Naive thymus-derived CD8-positive, alpha-beta T cell (primary cell): ENCODE measurements at regions not wholly inside any gene's neighbourhood (a gene's known extent, or its start where the extent isn't known, plus 50 kb on each side); places are given as distances from the start of the nearest gene placed in this dataset.
"Not testable (repeated sequence)": the region's sequence is repeated elsewhere in the genome, so short reads cannot be mapped to it uniquely, and the experiment has no call there.

Source experiments
- ATAC-seq, 2 donors: fragments of 150-1000 bp; cut with Tn5 transposase in 1 of 2; sonication (Bioruptor Pico), chemical (Tn5 transposase) in 1 of 2; 1 replicate in 1 of 2; 2 replicates in 1 of 2; pipeline ENCODE4 v1.10.0; 2021; ENCODE audit warnings: mild to moderate bottlenecking in 2 of 2, moderate library complexity in 2 of 2
- POLR2A ChIA-PET: fragments of 350-600 bp; sonication (Branson Sonifier 250); formaldehyde crosslinking; loops from one replicate; lab custom pipeline; 2021; ENCODE audit warnings: antibody characterized with exemption; lab: Charles Lee
- DNase-seq, 10 donors: peaks; one replicate each; pipeline versions ENCODE4 v3.0.0 to v3.0.0-alpha.2; 2020 to 2022
- H3K27ac Mint-ChIP-seq, 10 donors: one replicate each; pipeline ENCODE4 v1.8.0; 2020 to 2022; ENCODE audit warnings: mild to moderate bottlenecking in 10 of 10, mixed read lengths in 10 of 10, moderate library complexity in 4 of 10, inconsistent platforms in 1 of 10
- H3K27me3 Mint-ChIP-seq, 5 donors: one replicate each; pipeline ENCODE4 v1.8.0; 2021 to 2022; ENCODE audit warnings: mixed read lengths in 5 of 5
- H3K36me3 Mint-ChIP-seq, 3 donors: one replicate each; pipeline ENCODE4 v1.8.0; 2020 to 2022; ENCODE audit warnings: mixed read lengths in 3 of 3, mild to moderate bottlenecking in 2 of 3, inconsistent platforms in 1 of 3
- H3K4me1 Mint-ChIP-seq, 4 donors: one replicate each; pipeline ENCODE4 v1.8.0; 2021 to 2022; ENCODE audit warnings: mixed read lengths in 4 of 4
- H3K4me3 Mint-ChIP-seq, 10 donors: one replicate each; pipeline ENCODE4 v1.8.0; 2020 to 2022; ENCODE audit warnings: mild to moderate bottlenecking in 10 of 10, mixed read lengths in 10 of 10, moderate library complexity in 6 of 10, inconsistent platforms in 1 of 10
- H3K9me3 Mint-ChIP-seq, 9 donors: one replicate each; pipeline ENCODE4 v1.8.0; 2020 to 2022; ENCODE audit warnings: mixed read lengths in 9 of 9, mild to moderate bottlenecking in 3 of 9, inconsistent platforms in 1 of 9, moderate library complexity in 1 of 9

- no peak for DNase-seq
- H3K27me3 Mint-ChIP-seq = peaks cover 2 to 51% (median 14%) of the 10 kb centered on the region in 5 donors
- H3K27ac Mint-ChIP-seq = no peak overlapping the region
- H3K4me1 Mint-ChIP-seq = no peaks in the 10 kb centered on the region
- no peaks in the 10 kb centered on the region for H3K36me3 Mint-ChIP-seq
- POLR2A ChIA-PET = no interaction called here
- no peak for ATAC-seq
- no peaks in the 10 kb centered on the region for H3K9me3 Mint-ChIP-seq
- no peak overlapping the region for H3K4me3 Mint-ChIP-seq
Observed at GRCh38 chr1:192453360-192453992, 122.1 kb upstream of the RGS1 start.

DNA sequence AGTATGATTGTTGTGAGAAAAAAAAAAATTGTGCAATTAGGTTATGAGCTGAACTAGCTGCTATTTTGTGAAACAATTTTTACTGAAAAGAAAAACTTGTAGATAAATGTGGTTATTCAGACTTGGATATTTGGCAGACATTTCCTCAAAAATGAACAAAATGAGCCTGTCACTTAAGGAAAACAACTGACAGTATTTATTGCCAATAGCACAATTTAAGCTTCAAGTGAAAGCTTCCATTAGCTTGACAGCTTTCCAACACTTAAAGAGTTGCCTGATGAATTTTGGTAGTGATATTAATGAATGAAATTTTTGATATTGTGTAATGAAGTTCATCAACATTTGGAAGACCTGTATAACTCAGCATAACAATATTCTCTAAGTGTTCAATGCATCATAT lies 116.1 kb upstream of the RGS1 start:
- Mint-ChIP-seq H3K4me1 (no peaks in the 10 kb centered on the region), H3K9me3 (no peaks in the 10 kb centered on the region), H3K36me3 (no peaks in the 10 kb centered on the region), H3K27me3 (peaks cover 8 to 51% (median 18%) of the 10 kb centered on the region in 5 donors), H3K4me3 (no peak overlapping the region), H3K27ac (no peak overlapping the region)
- POLR2A ChIA-PET = no interaction called here
- ATAC-seq (no peak), DNase-seq (no peak)

- ATAC-seq = no peak
- peaks cover 12 to 52% (median 16%) of the 10 kb centered on the region in 5 donors for H3K27me3 Mint-ChIP-seq
- no peaks in the 10 kb centered on the region for H3K36me3 Mint-ChIP-seq
- H3K27ac Mint-ChIP-seq = no peak overlapping the region
- no peaks in the 10 kb centered on the region for H3K4me1 Mint-ChIP-seq
- no peak for DNase-seq
- no peaks in the 10 kb centered on the region for H3K9me3 Mint-ChIP-seq
- no peak overlapping the region for H3K4me3 Mint-ChIP-seq
- POLR2A ChIA-PET = no interaction called here
Observed at GRCh38 chr1:192461684-192462083, 113.9 kb upstream of the RGS1 start.

DNA sequence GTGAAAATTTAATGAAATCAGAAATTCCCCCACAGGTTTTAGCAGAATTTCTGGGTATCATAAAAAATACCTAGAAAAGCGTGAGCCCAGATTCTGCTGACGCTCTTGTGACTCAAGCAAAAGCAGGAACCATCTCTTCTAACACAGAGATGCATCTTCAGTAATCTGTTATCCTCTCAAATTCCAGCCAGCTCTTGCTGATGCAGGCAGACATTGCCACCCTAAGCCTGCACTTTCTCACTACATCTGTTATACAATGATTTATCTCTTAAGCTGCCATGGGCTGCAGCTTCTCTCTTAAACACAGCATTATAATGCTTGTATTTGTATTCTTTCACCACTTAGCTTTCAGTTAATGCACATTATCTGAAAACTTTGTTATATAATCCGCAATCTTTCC lies 113.0 kb upstream of the RGS1 start:
- POLR2A ChIA-PET = no interaction called here
- no peak for ATAC-seq
- no peak overlapping the region for H3K27ac Mint-ChIP-seq
- DNase-seq = no peak
- peaks cover 13 to 43% (median 14%) of the 10 kb centered on the region in 5 donors for H3K27me3 Mint-ChIP-seq
- H3K9me3 Mint-ChIP-seq = no peaks in the 10 kb centered on the region
- H3K4me1 Mint-ChIP-seq = no peaks in the 10 kb centered on the region
- no peaks in the 10 kb centered on the region for H3K36me3 Mint-ChIP-seq
- H3K4me3 Mint-ChIP-seq = no peak overlapping the region

DNA sequence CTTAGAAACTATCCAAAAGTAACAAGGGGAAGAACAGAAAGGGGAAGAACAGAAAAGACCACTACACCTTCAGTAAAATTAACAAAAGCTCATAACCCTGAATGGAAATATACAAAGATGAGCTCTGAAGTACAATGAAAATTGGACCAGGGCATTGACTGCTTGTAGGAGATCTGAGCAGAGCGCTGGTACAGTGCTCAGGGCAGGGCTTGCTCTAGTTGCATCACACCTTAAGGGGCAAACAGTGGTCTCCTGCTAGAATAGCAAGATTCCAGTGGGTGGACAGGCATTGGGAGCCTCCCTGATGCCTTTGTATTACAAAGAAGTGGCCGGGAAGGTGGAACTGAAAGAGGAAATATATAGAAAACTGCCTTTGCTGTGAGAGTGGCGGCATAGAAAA lies 111.9 kb upstream of the RGS1 start:
- no peak for DNase-seq
- Mint-ChIP-seq H3K27ac (no peak overlapping the region), H3K27me3 (peaks cover 12 to 37% (median 17%) of the 10 kb centered on the region in 5 donors), H3K4me1 (no peaks in the 10 kb centered on the region), H3K9me3 (no peaks in the 10 kb centered on the region), H3K36me3 (no peaks in the 10 kb centered on the region), H3K4me3 (no peak overlapping the region)
- POLR2A ChIA-PET = no interaction called here
- no peak for ATAC-seq

- H3K4me1 Mint-ChIP-seq, H3K9me3 Mint-ChIP-seq, H3K4me3 Mint-ChIP-seq, ATAC-seq, POLR2A ChIA-PET, H3K36me3 Mint-ChIP-seq, DNase-seq, H3K27ac Mint-ChIP-seq: not testable (repeated sequence)
- peaks cover 12 to 52% (median 29%) of the 10 kb centered on the region in 5 donors for H3K27me3 Mint-ChIP-seq
Observed at GRCh38 chr1:192465221-192465620, 110.4 kb upstream of the RGS1 start.

DNA sequence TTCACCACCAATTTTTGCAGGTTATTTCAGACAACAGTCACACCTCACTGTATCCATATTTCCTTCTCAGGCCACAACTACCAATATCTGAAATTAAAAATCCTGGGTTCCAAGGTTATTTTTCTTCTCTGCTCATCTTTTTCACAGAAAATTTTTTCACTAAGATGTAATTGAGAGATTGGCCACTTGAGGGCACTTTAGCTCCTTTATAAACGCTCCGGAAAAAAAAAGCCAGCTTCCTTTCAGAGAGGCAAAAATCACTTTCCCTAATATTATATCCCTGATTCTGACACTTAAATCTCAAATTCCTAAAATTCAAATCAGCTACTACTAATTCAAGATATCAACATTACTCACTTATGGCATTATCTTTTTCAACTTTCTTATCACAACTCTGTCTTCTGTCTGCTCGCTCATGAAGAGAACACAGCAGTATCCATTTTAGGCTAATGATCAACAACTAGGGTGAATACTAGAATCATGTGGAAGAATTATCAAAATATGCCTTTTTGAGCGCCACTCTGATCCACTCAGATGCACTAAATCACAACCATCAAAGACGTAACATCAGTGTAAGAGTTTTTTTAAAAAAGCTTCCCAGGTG lies 101.4 kb upstream of the RGS1 start:
- H3K27me3 Mint-ChIP-seq = peaks cover 2 to 17% (median 14%) of the 10 kb centered on the region in 5 donors
- POLR2A ChIA-PET = no interaction called here
- no peak for ATAC-seq
- H3K36me3 Mint-ChIP-seq = no peaks in the 10 kb centered on the region
- no peaks in the 10 kb centered on the region for H3K4me1 Mint-ChIP-seq
- DNase-seq = peak in 3 of 10 donors; percentile 35 to 63 (median 46)
- no peaks in the 10 kb centered on the region for H3K9me3 Mint-ChIP-seq
- H3K4me3 Mint-ChIP-seq = no peak overlapping the region
- H3K27ac Mint-ChIP-seq = no peak overlapping the region

DNA sequence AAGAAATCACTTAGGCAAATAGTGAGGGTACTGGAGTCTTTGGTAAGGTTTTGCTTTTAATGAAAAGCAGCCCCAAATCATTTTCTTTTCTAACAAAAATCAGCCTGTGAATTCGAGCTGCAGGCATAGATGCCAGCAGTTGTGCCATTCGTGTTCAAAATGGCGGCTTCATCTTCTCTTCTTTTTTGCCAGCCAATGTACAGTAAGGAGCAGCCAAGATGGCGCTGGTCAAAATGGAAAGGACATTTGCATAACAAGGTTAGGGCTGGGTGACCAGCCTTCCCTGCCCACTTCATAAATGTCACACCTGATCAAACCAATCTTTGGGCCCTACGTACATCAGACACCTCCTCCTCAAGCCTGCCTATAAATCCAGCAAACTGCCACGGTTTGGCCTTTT lies 100.2 kb upstream of the RGS1 start:
- no peak for ATAC-seq
- POLR2A ChIA-PET = no interaction called here
- Mint-ChIP-seq H3K4me1 (no peaks in the 10 kb centered on the region), H3K4me3 (no peak overlapping the region), H3K36me3 (no peaks in the 10 kb centered on the region), H3K27me3 (peaks cover 1 to 6% (median 3%) of the 10 kb centered on the region in 5 donors), H3K9me3 (no peaks in the 10 kb centered on the region), H3K27ac (peak overlapping the region in 2 of 10 donors; percentile 7 to 56)
- no peak for DNase-seq

GRCh38 chr1:192475970-192476369 lies 99.6 kb upstream of the RGS1 start:
- Mint-ChIP-seq H3K4me1 (no peaks in the 10 kb centered on the region), H3K27me3 (peaks cover 0 to 4% (median 0%) of the 10 kb centered on the region in 5 donors), H3K9me3 (no peaks in the 10 kb centered on the region), H3K36me3 (no peaks in the 10 kb centered on the region), H3K27ac (no peak overlapping the region), H3K4me3 (no peak overlapping the region)
- POLR2A ChIA-PET = no interaction called here
- DNase-seq = no peak
- ATAC-seq = no peak

DNA sequence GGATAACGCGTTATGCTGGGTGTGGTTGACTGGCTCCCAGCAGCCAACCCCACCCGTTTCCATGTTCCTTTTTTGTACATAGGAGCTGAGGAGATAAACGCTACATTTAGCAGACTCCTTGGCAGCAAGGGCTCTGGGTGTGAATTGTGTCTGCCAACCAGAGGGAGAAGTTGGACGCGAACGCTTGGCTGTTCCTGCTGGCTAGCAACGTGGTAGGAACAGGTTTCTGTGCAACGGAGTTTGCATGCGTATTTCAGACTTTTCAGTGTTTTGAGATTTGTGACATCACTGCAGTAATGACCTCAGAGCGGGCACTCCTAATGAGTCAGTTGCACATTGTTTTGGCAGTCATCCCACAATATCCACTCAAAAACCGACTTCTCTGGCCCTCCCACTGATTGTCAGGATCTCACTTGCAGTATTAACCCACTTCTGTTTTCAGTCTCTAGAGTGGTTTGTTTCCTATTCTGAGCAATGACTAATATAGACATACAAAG lies 98.7 kb upstream of the RGS1 start:
- ATAC-seq (no peak), DNase-seq (no peak)
- Mint-ChIP-seq H3K4me1 (no peaks in the 10 kb centered on the region), H3K27me3 (peaks cover 0 to 4% (median 0%) of the 10 kb centered on the region in 5 donors), H3K27ac (peak overlapping the region in 1 of 10 donors; percentile 45), H3K9me3 (no peaks in the 10 kb centered on the region), H3K36me3 (no peaks in the 10 kb centered on the region), H3K4me3 (no peak overlapping the region)
- POLR2A ChIA-PET = no interaction called here

GRCh38 chr1:192477630-192478029 lies 97.9 kb upstream of the RGS1 start:
- ATAC-seq (peak; percentile 59 to 65), DNase-seq (peak in 3 of 10 donors; percentile 33 to 47 (median 41))
- H3K27me3 Mint-ChIP-seq = peaks cover 0 to 4% (median 0%) of the 10 kb centered on the region in 5 donors
- no peak overlapping the region for H3K27ac Mint-ChIP-seq
- POLR2A ChIA-PET = no interaction called here
- H3K9me3 Mint-ChIP-seq = no peaks in the 10 kb centered on the region
- H3K36me3 Mint-ChIP-seq = no peaks in the 10 kb centered on the region
- H3K4me3 Mint-ChIP-seq = no peak overlapping the region
- H3K4me1 Mint-ChIP-seq = no peaks in the 10 kb centered on the region

GRCh38 chr1:192485692-192486436 lies 89.7 kb upstream of the RGS1 start:
- DNase-seq (no peak), ATAC-seq (no peak)
- peaks cover 0 to 5% (median 0%) of the 10 kb centered on the region in 4 donors for H3K4me1 Mint-ChIP-seq
- H3K4me3 Mint-ChIP-seq = no peak overlapping the region
- H3K36me3 Mint-ChIP-seq = peaks cover 0 to 4% (median 0%) of the 10 kb centered on the region in 3 donors
- peaks cover 0 to 5% (median 0%) of the 10 kb centered on the region in 9 donors for H3K9me3 Mint-ChIP-seq
- POLR2A ChIA-PET = no interaction called here
- H3K27ac Mint-ChIP-seq = peak overlapping the region in 1 of 10 donors; percentile 66
- peaks cover 0 to 4% (median 0%) of the 10 kb centered on the region in 5 donors for H3K27me3 Mint-ChIP-seq

GRCh38 chr1:192488058-192488457 lies 87.5 kb upstream of the RGS1 start:
- Mint-ChIP-seq H3K36me3 (peaks cover 0 to 4% (median 0%) of the 10 kb centered on the region in 3 donors), H3K4me3 (no peak overlapping the region), H3K9me3 (peaks cover 0 to 5% (median 0%) of the 10 kb centered on the region in 9 donors), H3K27me3 (peaks cover 0 to 4% (median 0%) of the 10 kb centered on the region in 5 donors), H3K27ac (no peak overlapping the region), H3K4me1 (peaks cover 0 to 5% (median 0%) of the 10 kb centered on the region in 4 donors)
- DNase-seq = no peak
- POLR2A ChIA-PET = no interaction called here
- no peak for ATAC-seq
